Stomach (tissue), 8 donors: ENCODE measurements at regions not wholly inside any gene's neighbourhood (a gene's known extent, or its start where the extent isn't known, plus 50 kb on each side); places are given as distances from the start of the nearest gene placed in this dataset.

Experiments used
- DNase-seq, 2 donors: peaks; one replicate each; pipeline versions ENCODE4 v3.0.0 to v3.0.0-alpha.2; 2013 to 2019
- H3K27ac ChIP-seq, 5 donors: fragments of 200-600 bp in 4 of 5; sonication (generic) in 4 of 5; one replicate each; pipeline ENCODE4 v1.5.1; 2013 to 2019; ENCODE audit warnings: mild to moderate bottlenecking in 1 of 5, moderate library complexity in 1 of 5
- H3K27me3 ChIP-seq, 3 donors: fragments of 200-600 bp; sonication (generic); one replicate each; pipeline ENCODE4 v1.5.1; 2017 to 2019; ENCODE audit warnings: mixed run types in 1 of 3
- H3K36me3 ChIP-seq, 4 donors: fragments of 200-600 bp; sonication (generic); 1 replicate in 3 of 4; 2 replicates in 1 of 4; pipeline ENCODE4 v1.5.1; 2016 to 2019
- H3K4me1 ChIP-seq, 4 donors: fragments of 200-600 bp; sonication (generic); one replicate each; pipeline ENCODE4 v1.5.1; 2016 to 2019
- H3K4me3 ChIP-seq, 4 donors: fragments of 200-600 bp; sonication (generic) in 3 of 4; one replicate each; pipeline ENCODE4 v1.5.1; 2016 to 2019; ENCODE audit warnings: mild to moderate bottlenecking in 1 of 4
- H3K9me3 ChIP-seq, 4 donors: fragments of 200-600 bp; sonication (generic); one replicate each; pipeline ENCODE4 v1.5.1; 2016 to 2019
- EP300 ChIP-seq: sonication (generic); formaldehyde crosslinking; IDR thresholded peaks from one replicate; pipeline ENCODE4 v1.6.1; 2017; ENCODE audit warnings: antibody characterized with exemption
- POLR2A ChIP-seq, 4 donors: fragments of 450-650 bp; IDR thresholded peaks; one replicate each; pipeline ENCODE4 v1.6.1; 2016; ENCODE audit warnings: antibody characterized with exemption in 4 of 4, control low read depth in 2 of 4, mild to moderate bottlenecking in 1 of 4, moderate library complexity in 1 of 4
- POLR2AphosphoS5 ChIP-seq, 3 donors: sonication (generic); formaldehyde crosslinking; IDR thresholded peaks; one replicate each; pipeline ENCODE4 v1.6.1; 2016; ENCODE audit warnings: antibody characterized with exemption in 3 of 3
- WGBS, 5 donors: extraction: QIAGEN DNeasy Blood & Tissue Kit in 3 of 5; methylation state at CpG; one replicate each; pipeline versions ENCODE4 v1.1.5 to v1.1.7; 2013 to 2018; 5-methylcytosine and 5-hydroxymethylcytosine counted together
- intact Hi-C: fragments of 100-400 bp; cut with DNase I; formaldehyde crosslinking; loops from one replicate; pipeline ENCODE4 v1.15.1; 2023; ENCODE audit warnings: low total_unique reads
- TF ChIP-seq, protein P1 (sequence below), 7 experiments: fragments of 450-650 bp in 4 of 7; fragments of 200-600 bp in 3 of 7; sonication (generic) in 3 of 7; IDR thresholded peaks; one replicate each; pipeline ENCODE4 v1.5.1; 2016 to 2019; ENCODE audit warnings: antibody characterized with exemption in 7 of 7, control low read depth in 2 of 7, mild to moderate bottlenecking in 1 of 7
- donor health status: healthy with polysubstance abuse.
- donor health status: Bipolar disorder and iron deficiency.
- donor health status: healthy.

DNA sequence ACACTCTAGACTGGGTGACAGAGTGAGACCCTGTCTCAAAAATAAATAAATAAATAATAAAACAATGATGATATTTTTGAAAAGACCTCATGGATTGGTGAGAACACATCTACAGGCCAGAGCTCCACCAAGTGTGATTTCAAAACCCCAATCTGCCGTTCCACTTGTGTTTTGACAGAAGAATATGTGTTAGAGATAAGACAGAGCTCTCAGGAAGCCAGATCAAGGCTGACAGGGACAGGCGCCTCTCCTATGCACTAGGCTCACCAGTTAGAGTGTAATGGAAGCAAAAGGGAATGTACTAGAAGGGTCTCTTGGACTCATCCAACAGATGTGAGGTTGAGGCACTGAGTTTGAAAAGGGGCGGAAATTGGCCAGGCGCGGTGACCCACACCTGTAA is 110.7 kb upstream of the ERRFI1 start:
- Histone ChIP-seq H3K4me3 (no peak overlapping the region), H3K36me3 (no peaks in the 10 kb centered on the region), H3K9me3 (no peaks in the 10 kb centered on the region), H3K27ac (peak overlapping the region; percentile 25 to 90 (median 80)), H3K4me1 (peaks cover 0 to 52% (median 30%) of the 10 kb centered on the region in 4 donors), H3K27me3 (no peaks in the 10 kb centered on the region)
- intact Hi-C loops = no loop called here
- 90 to 92% (median 90%) methylated on average over 5 of the region's 5 CpGs for WGBS, 5 donors
- DNase-seq = no peak
- TF ChIP-seq EP300 (no peak), POLR2AphosphoS5 (IDR thresholded peaks at IDR 0.05) (no peak), POLR2A (IDR thresholded peaks at IDR 0.05) (no peak)
- TF ChIP-seq, protein P1, sequence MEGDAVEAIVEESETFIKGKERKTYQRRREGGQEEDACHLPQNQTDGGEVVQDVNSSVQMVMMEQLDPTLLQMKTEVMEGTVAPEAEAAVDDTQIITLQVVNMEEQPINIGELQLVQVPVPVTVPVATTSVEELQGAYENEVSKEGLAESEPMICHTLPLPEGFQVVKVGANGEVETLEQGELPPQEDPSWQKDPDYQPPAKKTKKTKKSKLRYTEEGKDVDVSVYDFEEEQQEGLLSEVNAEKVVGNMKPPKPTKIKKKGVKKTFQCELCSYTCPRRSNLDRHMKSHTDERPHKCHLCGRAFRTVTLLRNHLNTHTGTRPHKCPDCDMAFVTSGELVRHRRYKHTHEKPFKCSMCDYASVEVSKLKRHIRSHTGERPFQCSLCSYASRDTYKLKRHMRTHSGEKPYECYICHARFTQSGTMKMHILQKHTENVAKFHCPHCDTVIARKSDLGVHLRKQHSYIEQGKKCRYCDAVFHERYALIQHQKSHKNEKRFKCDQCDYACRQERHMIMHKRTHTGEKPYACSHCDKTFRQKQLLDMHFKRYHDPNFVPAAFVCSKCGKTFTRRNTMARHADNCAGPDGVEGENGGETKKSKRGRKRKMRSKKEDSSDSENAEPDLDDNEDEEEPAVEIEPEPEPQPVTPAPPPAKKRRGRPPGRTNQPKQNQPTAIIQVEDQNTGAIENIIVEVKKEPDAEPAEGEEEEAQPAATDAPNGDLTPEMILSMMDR (IDR thresholded peaks at IDR 0.05) = no peak

DNA sequence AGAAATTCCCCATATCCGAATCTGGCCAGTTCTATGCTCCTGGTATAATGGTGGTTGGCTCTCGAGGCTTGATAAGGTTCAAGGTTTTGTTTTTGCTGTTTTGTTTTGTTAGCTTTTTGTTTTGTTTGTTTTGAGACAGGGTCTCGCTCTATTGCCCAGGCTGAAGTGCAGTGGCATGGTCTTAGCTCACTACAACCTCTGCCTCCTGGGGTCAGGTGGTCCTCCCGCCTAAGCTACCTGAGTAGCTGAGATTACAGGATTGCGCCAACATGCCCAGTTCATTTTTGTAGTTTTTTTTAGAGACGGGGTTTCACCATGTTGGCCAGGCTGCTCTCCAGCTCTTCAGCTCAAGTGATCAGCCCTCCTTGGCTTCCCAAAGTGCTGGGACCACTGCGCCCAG is 109.1 kb upstream of the ERRFI1 start:
- H3K4me3 ChIP-seq = no peak overlapping the region
- H3K9me3 ChIP-seq = no peaks in the 10 kb centered on the region
- no peaks in the 10 kb centered on the region for H3K27me3 ChIP-seq
- intact Hi-C loops = no loop called here
- no peak for DNase-seq
- peaks cover 0 to 52% (median 30%) of the 10 kb centered on the region in 4 donors for H3K4me1 ChIP-seq
- peak overlapping the region; percentile 58 to 90 (median 83) for H3K27ac ChIP-seq
- TF ChIP-seq, protein P1 (IDR thresholded peaks at IDR 0.05) = no peak
- no peak for TF ChIP-seq POLR2AphosphoS5 (IDR thresholded peaks at IDR 0.05)
- no peak for TF ChIP-seq POLR2A (IDR thresholded peaks at IDR 0.05)
- TF ChIP-seq EP300 = no peak
- no peaks in the 10 kb centered on the region for H3K36me3 ChIP-seq
- WGBS, 5 donors = 81 to 84% (median 83%) methylated on average over 7 of the region's 7 CpGs

DNA sequence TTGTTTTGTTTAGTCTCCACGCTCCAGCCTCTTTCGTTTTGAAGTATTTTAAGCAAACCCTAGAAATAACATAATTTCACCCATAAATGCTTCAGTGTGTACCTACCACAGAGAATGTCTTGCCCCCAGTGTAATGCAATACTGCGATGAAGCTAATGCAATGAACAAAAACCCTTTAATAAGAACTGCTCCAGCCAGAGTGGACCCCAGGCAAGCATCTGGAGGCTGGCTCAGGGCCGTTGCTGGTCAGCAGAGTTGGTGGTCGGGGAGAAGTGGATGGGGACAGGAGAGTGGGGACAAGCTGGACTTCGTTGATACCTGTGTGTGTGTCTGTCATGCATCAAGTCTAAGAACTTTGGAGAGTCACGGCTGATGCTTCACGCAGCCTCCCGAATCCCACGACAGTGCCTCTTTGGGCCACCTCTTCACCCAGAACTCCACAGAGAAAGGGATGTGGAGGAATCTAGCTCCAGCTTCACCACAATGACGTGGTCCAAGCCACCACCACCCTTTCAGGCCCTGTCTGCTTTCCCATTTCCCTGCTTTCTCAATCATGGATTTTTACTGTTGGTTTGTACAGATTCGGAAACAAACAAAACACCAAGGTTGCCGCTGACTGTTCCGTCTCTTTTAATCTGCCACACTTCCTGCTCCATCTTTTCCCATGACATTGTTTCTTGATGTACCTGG is 108.6 kb upstream of the ERRFI1 start:
- Histone ChIP-seq H3K36me3 (no peaks in the 10 kb centered on the region), H3K27ac (peak overlapping the region; percentile 58 to 90 (median 83)), H3K4me1 (peaks cover 0 to 52% (median 30%) of the 10 kb centered on the region in 4 donors), H3K4me3 (no peak overlapping the region), H3K9me3 (no peaks in the 10 kb centered on the region), H3K27me3 (no peaks in the 10 kb centered on the region)
- no peak for TF ChIP-seq POLR2AphosphoS5 (IDR thresholded peaks at IDR 0.05)
- no peak for TF ChIP-seq EP300
- TF ChIP-seq, protein P1 (IDR thresholded peaks at IDR 0.05) = no peak
- no peak for TF ChIP-seq POLR2A (IDR thresholded peaks at IDR 0.05)
- 70 to 82% (median 79%) methylated on average over 14 of the region's 14 CpGs for WGBS, 5 donors
- DNase-seq = no peak
- intact Hi-C loops = no loop called here

DNA sequence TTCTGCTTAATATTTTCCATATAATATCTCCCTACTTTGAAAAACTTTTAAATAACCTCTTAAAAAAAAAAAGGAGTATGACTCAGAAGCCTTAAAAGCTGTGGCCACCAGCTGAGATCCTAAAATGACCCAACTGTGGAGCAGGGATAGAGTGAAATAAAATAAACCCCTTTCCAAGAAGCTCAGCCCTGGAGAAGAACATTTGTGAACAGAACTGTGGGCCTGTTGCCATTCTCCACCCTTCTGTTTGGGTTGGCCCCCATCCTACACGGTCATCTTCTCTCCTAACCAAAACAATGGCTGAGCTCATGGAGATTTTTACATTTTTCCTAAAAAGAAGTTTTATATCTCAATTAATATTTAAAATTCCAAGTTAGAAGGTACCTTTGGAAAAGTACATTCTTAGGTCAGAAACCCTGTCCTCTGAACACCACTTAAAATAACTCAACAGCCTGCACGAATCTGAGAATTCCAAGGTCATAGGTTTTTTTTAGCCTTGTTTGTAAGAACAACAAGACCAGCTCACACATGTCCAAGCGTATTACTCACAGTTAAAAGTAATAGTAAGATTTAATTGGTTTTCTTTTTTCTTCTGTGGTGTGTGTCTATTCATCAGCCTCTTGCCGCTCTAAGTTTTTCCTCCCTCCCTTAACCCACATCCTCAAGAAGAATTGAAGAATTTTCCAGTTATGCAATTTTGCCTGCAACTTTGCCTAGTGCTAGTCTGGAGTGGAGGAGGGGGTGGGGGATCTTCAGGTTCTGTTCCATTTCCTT is 107.7 kb upstream of the ERRFI1 start:
- H3K27ac ChIP-seq = peak overlapping the region in 4 of 5 donors; percentile 82 to 90 (median 84)
- no peak overlapping the region for H3K4me3 ChIP-seq
- H3K36me3 ChIP-seq = no peaks in the 10 kb centered on the region
- H3K4me1 ChIP-seq = peaks cover 0 to 52% (median 30%) of the 10 kb centered on the region in 4 donors
- no peaks in the 10 kb centered on the region for H3K27me3 ChIP-seq
- WGBS, 5 donors = 33 to 63% (median 54%) methylated on average over 4 of the region's 4 CpGs
- no peaks in the 10 kb centered on the region for H3K9me3 ChIP-seq
- DNase-seq = peak; percentile 41 to 84
- TF ChIP-seq EP300 (peak; percentile 48), POLR2A (IDR thresholded peaks at IDR 0.05) (no peak), POLR2AphosphoS5 (IDR thresholded peaks at IDR 0.05) (peak; percentile 51 to 62 (median 62))
- TF ChIP-seq, protein P1 (IDR thresholded peaks at IDR 0.05) = no peak
- intact Hi-C loops = no loop called here
